Activated CD8-positive, alpha-beta memory T cell treated with anti-CD3 and anti-CD28 coated beads, Interleukin-2, amount 10 ng/mL, durations not matched to agents 7 days and 5 days (primary cell): ENCODE measurements at regions not wholly inside any gene's neighbourhood (a gene's known extent, or its start where the extent isn't known, plus 50 kb on each side); places are given as distances from the start of the nearest gene placed in this dataset.
"Not testable (repeated sequence)": the region's sequence is repeated elsewhere in the genome, so short reads cannot be mapped to it uniquely, and the experiment has no call there.

Experiments
- ATAC-seq: fragments of 150-1000 bp; cut with Tn5 transposase; one replicate; pipeline ENCODE4 v1.10.0; 2021; ENCODE audit warnings: moderate library complexity
- CTCF ChIA-PET: fragments of 350-600 bp; sonication (Branson Sonifier 250); formaldehyde crosslinking; loops from one replicate; lab custom pipeline; 2021; ENCODE audit warnings: antibody characterized with exemption; lab: Charles Lee
- DNase-seq: peaks from one replicate; pipeline ENCODE4 v3.0.0-alpha.2; 2020
- H3K27ac Mint-ChIP-seq: one replicate; pipeline ENCODE4 v1.8.0; 2021; ENCODE audit warnings: mild to moderate bottlenecking, mixed read lengths
- H3K27me3 Mint-ChIP-seq: one replicate; pipeline ENCODE4 v1.8.0; 2021; ENCODE audit warnings: mixed read lengths
- H3K36me3 Mint-ChIP-seq: one replicate; pipeline ENCODE4 v1.8.0; 2021; ENCODE audit warnings: mild to moderate bottlenecking, mixed read lengths
- H3K4me1 Mint-ChIP-seq: one replicate; pipeline ENCODE4 v1.8.0; 2021; ENCODE audit warnings: mixed read lengths
- H3K4me3 Mint-ChIP-seq: one replicate; pipeline ENCODE4 v1.8.0; 2021; ENCODE audit warnings: mild to moderate bottlenecking, moderate library complexity, mixed read lengths
- H3K9me3 Mint-ChIP-seq: one replicate; pipeline ENCODE4 v1.8.0; 2022; ENCODE audit warnings: low read depth, mixed read lengths

- no peaks in the 10 kb centered on the region for H3K27me3 Mint-ChIP-seq
- H3K4me1 Mint-ChIP-seq = peaks cover 11% of the 10 kb centered on the region
- no peak for ATAC-seq
- no peak overlapping the region for H3K4me3 Mint-ChIP-seq
- no peak overlapping the region for H3K27ac Mint-ChIP-seq
- no peaks in the 10 kb centered on the region for H3K36me3 Mint-ChIP-seq
- no peaks in the 10 kb centered on the region for H3K9me3 Mint-ChIP-seq
- CTCF ChIA-PET = no interaction called here
- no peak for DNase-seq
Observed at GRCh38 chr4:71201817-71202576, 136.8 kb upstream of the SLC4A4 start.

- DNase-seq (no peak), ATAC-seq (no peak)
- H3K27ac Mint-ChIP-seq = no peak overlapping the region
- no peaks in the 10 kb centered on the region for H3K36me3 Mint-ChIP-seq
- no peaks in the 10 kb centered on the region for H3K27me3 Mint-ChIP-seq
- no peaks in the 10 kb centered on the region for H3K9me3 Mint-ChIP-seq
- H3K4me3 Mint-ChIP-seq = no peak overlapping the region
- CTCF ChIA-PET = no interaction called here
- H3K4me1 Mint-ChIP-seq = peaks cover 11% of the 10 kb centered on the region
Observed at GRCh38 chr4:71202705-71203104, 136.1 kb upstream of the SLC4A4 start.

- Mint-ChIP-seq H3K4me3 (no peak overlapping the region), H3K27me3 (no peaks in the 10 kb centered on the region), H3K9me3 (no peaks in the 10 kb centered on the region), H3K36me3 (no peaks in the 10 kb centered on the region), H3K27ac (no peak overlapping the region), H3K4me1 (peaks cover 5% of the 10 kb centered on the region)
- no peak for DNase-seq
- ATAC-seq = no peak
- CTCF ChIA-PET = no interaction called here
Observed at GRCh38 chr4:71204056-71204455, 134.8 kb upstream of the SLC4A4 start.

GRCh38 chr4:71206763-71207162 is 132.1 kb upstream of the SLC4A4 start:
- H3K9me3 Mint-ChIP-seq = no peaks in the 10 kb centered on the region
- ATAC-seq = no peak
- CTCF ChIA-PET = no interaction called here
- H3K4me3 Mint-ChIP-seq = no peak overlapping the region
- no peaks in the 10 kb centered on the region for H3K27me3 Mint-ChIP-seq
- no peaks in the 10 kb centered on the region for H3K4me1 Mint-ChIP-seq
- H3K27ac Mint-ChIP-seq = no peak overlapping the region
- no peaks in the 10 kb centered on the region for H3K36me3 Mint-ChIP-seq
- DNase-seq = no peak

- ATAC-seq = no peak
- Mint-ChIP-seq H3K4me1 (no peaks in the 10 kb centered on the region), H3K27ac (no peak overlapping the region), H3K9me3 (no peaks in the 10 kb centered on the region), H3K36me3 (no peaks in the 10 kb centered on the region), H3K4me3 (no peak overlapping the region), H3K27me3 (no peaks in the 10 kb centered on the region)
- CTCF ChIA-PET = no interaction called here
- no peak for DNase-seq
Observed at GRCh38 chr4:71209161-71209560, 129.7 kb upstream of the SLC4A4 start.

- no peak overlapping the region for H3K4me3 Mint-ChIP-seq
- H3K9me3 Mint-ChIP-seq = no peaks in the 10 kb centered on the region
- no peaks in the 10 kb centered on the region for H3K27me3 Mint-ChIP-seq
- no peak overlapping the region for H3K27ac Mint-ChIP-seq
- ATAC-seq = no peak
- DNase-seq = no peak
- CTCF ChIA-PET = interaction anchor here (2.3 kb wide), 1 partner anchor 18 kb away, joined by 8 read pairs; no protein-coding TSS in a partner anchor
- H3K4me1 Mint-ChIP-seq = no peaks in the 10 kb centered on the region
- H3K36me3 Mint-ChIP-seq = no peaks in the 10 kb centered on the region
Observed at GRCh38 chr4:71210823-71211222, 128.0 kb upstream of the SLC4A4 start.

GRCh38 chr4:71211748-71212147 is 127.1 kb upstream of the SLC4A4 start:
- Mint-ChIP-seq H3K27me3 (no peaks in the 10 kb centered on the region), H3K4me3 (no peak overlapping the region), H3K4me1 (no peaks in the 10 kb centered on the region), H3K36me3 (no peaks in the 10 kb centered on the region), H3K9me3 (no peaks in the 10 kb centered on the region), H3K27ac (no peak overlapping the region)
- CTCF ChIA-PET = interaction anchor here (2.3 kb wide), 1 partner anchor 17 kb away, joined by 8 read pairs; no protein-coding TSS in a partner anchor
- ATAC-seq (no peak), DNase-seq (no peak)

- no peak for ATAC-seq
- Mint-ChIP-seq H3K4me3 (no peak overlapping the region), H3K27ac (no peak overlapping the region), H3K9me3 (no peaks in the 10 kb centered on the region), H3K36me3 (no peaks in the 10 kb centered on the region), H3K27me3 (no peaks in the 10 kb centered on the region), H3K4me1 (no peaks in the 10 kb centered on the region)
- CTCF ChIA-PET = interaction anchor here (2.3 kb wide), 1 partner anchor 17 kb away, joined by 8 read pairs; no protein-coding TSS in a partner anchor
- DNase-seq = no peak
Observed at GRCh38 chr4:71212216-71212615, 126.6 kb upstream of the SLC4A4 start.

- no peaks in the 10 kb centered on the region for H3K36me3 Mint-ChIP-seq
- H3K27ac Mint-ChIP-seq = no peak overlapping the region
- CTCF ChIA-PET = no interaction called here
- H3K9me3 Mint-ChIP-seq = no peaks in the 10 kb centered on the region
- H3K27me3 Mint-ChIP-seq = no peaks in the 10 kb centered on the region
- no peak overlapping the region for H3K4me3 Mint-ChIP-seq
- DNase-seq (no peak), ATAC-seq (no peak)
- H3K4me1 Mint-ChIP-seq = no peaks in the 10 kb centered on the region
Observed at GRCh38 chr4:71214578-71214977, 124.2 kb upstream of the SLC4A4 start.

GRCh38 chr4:71216316-71216959 is 122.4 kb upstream of the SLC4A4 start:
- no peak overlapping the region for H3K27ac Mint-ChIP-seq
- DNase-seq = no peak
- H3K4me1 Mint-ChIP-seq = no peaks in the 10 kb centered on the region
- no peaks in the 10 kb centered on the region for H3K36me3 Mint-ChIP-seq
- H3K4me3 Mint-ChIP-seq = no peak overlapping the region
- H3K27me3 Mint-ChIP-seq = no peaks in the 10 kb centered on the region
- no peak for ATAC-seq
- CTCF ChIA-PET = no interaction called here
- no peaks in the 10 kb centered on the region for H3K9me3 Mint-ChIP-seq

- Mint-ChIP-seq H3K4me1 (no peaks in the 10 kb centered on the region), H3K36me3 (no peaks in the 10 kb centered on the region), H3K27me3 (no peaks in the 10 kb centered on the region), H3K4me3 (no peak overlapping the region), H3K27ac (no peak overlapping the region), H3K9me3 (peaks cover 3% of the 10 kb centered on the region)
- ATAC-seq (no peak), DNase-seq (no peak)
- CTCF ChIA-PET = no interaction called here
Observed at GRCh38 chr4:71217688-71218087, 121.1 kb upstream of the SLC4A4 start.

GRCh38 chr4:71220848-71221247 is 118.0 kb upstream of the SLC4A4 start:
- not testable (repeated sequence) for H3K4me3 Mint-ChIP-seq, H3K36me3 Mint-ChIP-seq, H3K9me3 Mint-ChIP-seq, H3K4me1 Mint-ChIP-seq, DNase-seq, H3K27ac Mint-ChIP-seq, H3K27me3 Mint-ChIP-seq, ATAC-seq
- CTCF ChIA-PET = interaction anchor here (1.1 kb wide), 1 partner anchor 16 kb away, joined by 3 read pairs; no protein-coding TSS in a partner anchor

GRCh38 chr4:71221510-71222466 is 117.0 kb upstream of the SLC4A4 start:
- no peak overlapping the region for H3K4me3 Mint-ChIP-seq
- peaks cover 3% of the 10 kb centered on the region for H3K9me3 Mint-ChIP-seq
- no peak for ATAC-seq
- H3K4me1 Mint-ChIP-seq = no peaks in the 10 kb centered on the region
- CTCF ChIA-PET = interaction anchor here (0.5 to 1.1 kb wide), 2 partner anchors 14 to 15 kb away, joined by 3 read pairs; no protein-coding TSS in a partner anchor
- DNase-seq = no peak
- H3K36me3 Mint-ChIP-seq = no peaks in the 10 kb centered on the region
- no peaks in the 10 kb centered on the region for H3K27me3 Mint-ChIP-seq
- H3K27ac Mint-ChIP-seq = no peak overlapping the region
